ENCODE measurements at regions not wholly inside any gene's neighbourhood (a gene's known extent, or its start where the extent isn't known, plus 50 kb on each side); places are given as distances from the start of the nearest gene placed in this dataset.

GRCh38 chr6:84442208-84442607, 214.8 kb upstream of the CEP162 start:
- TF ChIP-seq ZNF548 (tag by site-specific recombination; IDR thresholded peaks at IDR 0.05) (no peak), ZSCAN16 (tag by site-specific recombination; IDR thresholded peaks at IDR 0.05) (no peak), ZNF48 (tag by site-specific recombination; IDR thresholded peaks at IDR 0.05) (no peak), ZNF76 (tag by site-specific recombination; IDR thresholded peaks at IDR 0.05; ENCODE audit: borderline replicate concordance, low read depth) (no peak), ZFP37 (tag by site-specific recombination; IDR thresholded peaks at IDR 0.05) (no peak), MZF1 (tag by site-specific recombination; IDR thresholded peaks at IDR 0.05; ENCODE audit: borderline replicate concordance) (no peak), ZSCAN4 (tag by site-specific recombination; IDR thresholded peaks at IDR 0.05) (no peak), ZNF580 (tag by site-specific recombination; IDR thresholded peaks at IDR 0.05) (no peak), SETDB1 (IDR thresholded peaks at IDR 0.05; ENCODE audit: insufficient read length, low read length) (no peak), ZBTB21 (tag by site-specific recombination; IDR thresholded peaks at IDR 0.05) (no peak), ZNF133 (tag by site-specific recombination; IDR thresholded peaks at IDR 0.05) (no peak), ZNF544 (tag by site-specific recombination; IDR thresholded peaks at IDR 0.05) (no peak), HOXC10 (CRISPR knock-in tag; IDR thresholded peaks at IDR 0.05) (no peak), OSR2 (tag by site-specific recombination; IDR thresholded peaks at IDR 0.05) (no peak), OVOL3 (tag by site-specific recombination; IDR thresholded peaks at IDR 0.05) (no peak), ZFHX2 (tag by site-specific recombination; conservative IDR thresholded peaks at IDR 0.05) (no peak), ZNF660 (tag by site-specific recombination; IDR thresholded peaks at IDR 0.05) (no peak), ZNF311 (tag by site-specific recombination; IDR thresholded peaks at IDR 0.05; ENCODE audit: borderline replicate concordance) (no peak), ZNF266 (tag by site-specific recombination; IDR thresholded peaks at IDR 0.05; ENCODE audit: low read depth) (no peak), ZNF677 (tag by site-specific recombination; IDR thresholded peaks at IDR 0.05) (no peak)
- Histone ChIP-seq H3K4me3 (ENCODE audit: low read depth, low read length) (no peak overlapping the region), H3K9me3 (ENCODE audit: control insufficient read depth, insufficient read depth, low read depth, low read length) (no peaks in the 10 kb centered on the region), H3K36me3 (ENCODE audit: control insufficient read depth in 2 of 2, insufficient read depth in 1 of 2, low read length in 2 of 2) (no peaks in the 10 kb centered on the region), H3K27ac (ENCODE audit: extremely low read depth, low read depth, low read length) (no peak overlapping the region), H3K4me1 (ENCODE audit: control insufficient read depth, insufficient read depth, low read length) (no peaks in the 10 kb centered on the region)
- POLR2A ChIA-PET = no interaction called here
- CTCF ChIA-PET = interaction anchor here (0.6 to 2.8 kb wide), 3 partner anchors 12 to 87 kb away, joined by 3 to 13 read pairs (median 4); no protein-coding TSS in a partner anchor

- no peak overlapping the region for H3K4me3 ChIP-seq (ENCODE audit: low read depth, low read length)
- CTCF ChIA-PET = interaction anchor here (0.6 to 2.8 kb wide), 4 partner anchors 13 to 127 kb away, joined by 3 to 13 read pairs (median 4); no protein-coding TSS in a partner anchor
- H3K36me3 ChIP-seq (ENCODE audit: control insufficient read depth in 2 of 2, insufficient read depth in 1 of 2, low read length in 2 of 2) = no peaks in the 10 kb centered on the region
- POLR2A ChIA-PET = no interaction called here
- no peaks in the 10 kb centered on the region; the same call in 1 of the 2 replicates for H3K9me3 ChIP-seq (ENCODE audit: control insufficient read depth, insufficient read depth, low read depth, low read length)
- no peaks in the 10 kb centered on the region for H3K4me1 ChIP-seq (ENCODE audit: control insufficient read depth, insufficient read depth, low read length)
- no peak overlapping the region for H3K27ac ChIP-seq (ENCODE audit: extremely low read depth, low read depth, low read length)
- TF ChIP-seq ZSCAN16 (tag by site-specific recombination; IDR thresholded peaks at IDR 0.05) (no peak), HOXD13 (CRISPR knock-in tag; IDR thresholded peaks at IDR 0.05; ENCODE audit: borderline replicate concordance) (no peak), ZBTB44 (tag by site-specific recombination; IDR thresholded peaks at IDR 0.05) (no peak), ZNF148 (tag by site-specific recombination; IDR thresholded peaks at IDR 0.05; ENCODE audit: borderline replicate concordance) (no peak), KLF9 (tag by site-specific recombination; IDR thresholded peaks at IDR 0.05; ENCODE audit: low read depth) (no peak), BCL11B (tag by site-specific recombination; IDR thresholded peaks at IDR 0.05; ENCODE audit: low read depth) (no peak), ZNF626 (tag by site-specific recombination; IDR thresholded peaks at IDR 0.05) (no peak), ZNF76 (tag by site-specific recombination; IDR thresholded peaks at IDR 0.05; ENCODE audit: borderline replicate concordance, low read depth) (no peak), ZNF133 (tag by site-specific recombination; IDR thresholded peaks at IDR 0.05) (no peak), ZNF768 (tag by site-specific recombination; IDR thresholded peaks at IDR 0.05) (no peak), ZNF521 (tag by site-specific recombination; IDR thresholded peaks at IDR 0.05) (no peak), KLF7 (tag by site-specific recombination; IDR thresholded peaks at IDR 0.05; ENCODE audit: borderline replicate concordance) (no peak), KLF8 (tag by site-specific recombination; IDR thresholded peaks at IDR 0.05) (no peak), ZNF654 (tag by site-specific recombination; IDR thresholded peaks at IDR 0.05; ENCODE audit: low read depth) (no peak), ZNF211 (tag by site-specific recombination; IDR thresholded peaks at IDR 0.05; ENCODE audit: low read depth) (no peak)
Measured at GRCh38 chr6:84441456-84441855, 214.0 kb upstream of the CEP162 start.

Data from HEK293 (cell line).